Stomach (tissue), 4 donors: ENCODE measurements at regions not wholly inside any gene's neighbourhood (a gene's known extent, or its start where the extent isn't known, plus 50 kb on each side); places are given as distances from the start of the nearest gene placed in this dataset.

Experiments
- CTCF ChIP-seq, 7 experiments: fragments of 450-650 bp in 4 of 7; fragments of 200-600 bp in 3 of 7; sonication (generic) in 3 of 7; IDR thresholded peaks; one replicate each; pipeline ENCODE4 v1.5.1; 2016 to 2019; ENCODE audit warnings: antibody characterized with exemption in 7 of 7, control low read depth in 2 of 7, mild to moderate bottlenecking in 1 of 7
- POLR2A ChIP-seq, 4 donors: fragments of 450-650 bp; IDR thresholded peaks; one replicate each; pipeline ENCODE4 v1.6.1; 2016; ENCODE audit warnings: antibody characterized with exemption in 4 of 4, control low read depth in 2 of 4, mild to moderate bottlenecking in 1 of 4, moderate library complexity in 1 of 4
- POLR2AphosphoS5 ChIP-seq, 3 donors: sonication (generic); formaldehyde crosslinking; IDR thresholded peaks; one replicate each; pipeline ENCODE4 v1.6.1; 2016; ENCODE audit warnings: antibody characterized with exemption in 3 of 3

DNA sequence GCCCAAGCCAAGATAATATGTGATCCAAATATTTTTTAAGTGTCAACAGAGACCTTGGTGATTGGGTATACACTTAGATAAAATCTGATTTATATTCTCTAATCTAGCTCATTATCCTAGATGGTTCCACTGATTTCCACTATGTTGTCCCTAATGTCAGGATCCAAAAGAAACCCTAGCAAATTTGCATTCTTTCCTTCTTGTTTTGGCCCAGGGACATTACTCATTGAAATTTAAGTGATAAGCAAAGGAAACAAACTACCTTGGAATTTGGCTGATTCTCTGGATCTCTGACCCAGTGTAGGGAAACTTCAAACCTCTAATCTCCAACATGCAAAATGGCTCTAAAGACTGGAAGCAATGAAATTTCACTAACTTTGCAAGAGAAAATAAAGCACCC, 179.8 kb upstream of the MEIS1 start:
- TF ChIP-seq CTCF (IDR thresholded peaks at IDR 0.05) (no peak), POLR2A (IDR thresholded peaks at IDR 0.05) (no peak), POLR2AphosphoS5 (IDR thresholded peaks at IDR 0.05) (no peak)
